AG09309 (cell line): ENCODE measurements at regions not wholly inside any gene's neighbourhood (a gene's known extent, or its start where the extent isn't known, plus 50 kb on each side); places are given as distances from the start of the nearest gene placed in this dataset.
"Not testable (repeated sequence)": the region's sequence is repeated elsewhere in the genome, so short reads cannot be mapped to it uniquely, and the experiment has no call there.

Experiments
- DNase-seq: peaks from one replicate; pipeline ENCODE4 v3.0.0-alpha.2; 2010; ENCODE audit warnings: low read depth
- H3K4me3 ChIP-seq: 2 replicates; pipeline ENCODE4 v1.5.1; 2011; ENCODE audit warnings: mild to moderate bottlenecking, low read depth, low read length, moderate library complexity; ENCODE audit not compliant: control insufficient read depth
- TF ChIP-seq, protein P1 (sequence below): IDR thresholded peaks from 2 replicates; pipeline ENCODE4 v1.5.1; 2011; ENCODE audit warnings: mild to moderate bottlenecking, low read depth, low read length, inconsistent platforms; ENCODE audit not compliant: insufficient read depth, control insufficient read depth; ENCODE audit errors: missing control alignments

DNA sequence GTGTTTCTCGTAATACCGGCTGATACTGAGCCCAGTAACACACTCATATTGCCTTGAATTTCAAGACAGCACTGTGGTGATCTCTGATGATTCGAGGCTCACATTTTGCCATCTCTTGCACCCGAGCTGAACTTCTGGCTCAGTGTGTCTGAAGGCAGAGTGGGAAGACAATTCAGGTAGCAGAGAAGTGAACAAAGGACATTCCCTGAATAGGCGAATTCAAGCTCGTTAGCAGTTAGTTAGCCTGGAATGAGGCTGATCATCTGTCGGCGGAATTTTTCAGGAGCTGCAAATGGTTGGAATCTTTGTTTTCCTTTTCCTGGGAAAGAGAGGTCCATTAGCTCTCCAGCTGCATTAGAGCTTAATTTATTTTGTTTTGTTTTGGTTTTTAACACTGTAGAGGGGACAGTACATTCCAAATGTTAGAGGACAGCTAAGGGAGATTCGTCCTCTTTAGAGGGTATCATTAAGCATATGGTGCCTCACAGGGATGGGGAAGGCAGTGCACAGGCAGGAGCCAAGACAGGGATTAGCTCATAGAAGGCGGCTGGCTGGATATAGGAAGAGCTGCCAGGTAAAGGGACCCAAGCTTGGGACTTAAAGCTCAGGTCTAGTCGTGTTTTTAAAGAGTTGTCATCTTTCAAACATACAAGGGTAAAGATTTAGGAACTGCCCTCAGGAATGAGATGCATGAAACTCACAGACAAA lies 119.7 kb upstream of the DLG1 start:
- H3K4me3 ChIP-seq, result no peak overlapping the region
- DNase-seq, result no peak
- TF ChIP-seq, protein P1, sequence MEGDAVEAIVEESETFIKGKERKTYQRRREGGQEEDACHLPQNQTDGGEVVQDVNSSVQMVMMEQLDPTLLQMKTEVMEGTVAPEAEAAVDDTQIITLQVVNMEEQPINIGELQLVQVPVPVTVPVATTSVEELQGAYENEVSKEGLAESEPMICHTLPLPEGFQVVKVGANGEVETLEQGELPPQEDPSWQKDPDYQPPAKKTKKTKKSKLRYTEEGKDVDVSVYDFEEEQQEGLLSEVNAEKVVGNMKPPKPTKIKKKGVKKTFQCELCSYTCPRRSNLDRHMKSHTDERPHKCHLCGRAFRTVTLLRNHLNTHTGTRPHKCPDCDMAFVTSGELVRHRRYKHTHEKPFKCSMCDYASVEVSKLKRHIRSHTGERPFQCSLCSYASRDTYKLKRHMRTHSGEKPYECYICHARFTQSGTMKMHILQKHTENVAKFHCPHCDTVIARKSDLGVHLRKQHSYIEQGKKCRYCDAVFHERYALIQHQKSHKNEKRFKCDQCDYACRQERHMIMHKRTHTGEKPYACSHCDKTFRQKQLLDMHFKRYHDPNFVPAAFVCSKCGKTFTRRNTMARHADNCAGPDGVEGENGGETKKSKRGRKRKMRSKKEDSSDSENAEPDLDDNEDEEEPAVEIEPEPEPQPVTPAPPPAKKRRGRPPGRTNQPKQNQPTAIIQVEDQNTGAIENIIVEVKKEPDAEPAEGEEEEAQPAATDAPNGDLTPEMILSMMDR, result no peak

DNA sequence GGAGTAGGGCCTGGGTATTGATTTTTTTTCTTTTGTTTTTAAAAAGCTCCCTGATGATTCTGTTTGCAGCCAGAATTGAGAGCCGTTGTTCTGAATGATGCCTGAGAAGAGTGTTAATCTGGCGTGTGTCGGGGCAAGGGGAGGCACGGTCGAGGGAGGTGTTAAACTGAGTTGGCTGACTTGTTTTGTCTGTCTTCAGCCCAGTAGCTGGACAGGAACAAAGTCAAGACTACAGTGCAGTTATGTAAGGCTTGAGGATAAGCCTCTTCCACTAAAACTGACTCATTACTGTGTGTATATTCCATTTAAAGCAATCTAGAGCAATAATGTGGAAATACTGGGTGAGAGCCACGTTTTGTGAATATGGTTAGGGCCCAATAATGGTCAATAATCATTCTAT lies 119.0 kb upstream of the DLG1 start:
- TF ChIP-seq, protein P1, result no peak
- H3K4me3 ChIP-seq, result no peak overlapping the region
- DNase-seq, result peak; percentile 34

DNA sequence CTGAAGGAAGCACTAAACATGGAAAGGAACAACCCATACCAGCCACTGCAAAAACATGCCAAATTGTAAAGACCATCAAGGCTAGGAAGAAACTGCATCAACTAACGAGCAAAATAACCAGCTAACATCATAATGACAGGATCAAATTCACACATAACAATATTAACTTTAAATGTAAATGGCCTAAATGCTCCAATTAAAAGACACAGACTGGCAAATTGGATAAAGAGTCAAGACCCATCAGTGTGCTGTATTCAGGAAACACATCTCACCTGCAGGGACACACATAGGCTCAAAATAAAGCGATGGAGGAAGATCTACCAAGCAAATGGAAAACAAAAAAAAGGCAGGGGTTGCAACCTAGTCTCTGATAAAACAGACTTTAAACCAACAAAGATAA lies 113.5 kb upstream of the DLG1 start:
- H3K4me3 ChIP-seq, DNase-seq: not testable (repeated sequence)

DNA sequence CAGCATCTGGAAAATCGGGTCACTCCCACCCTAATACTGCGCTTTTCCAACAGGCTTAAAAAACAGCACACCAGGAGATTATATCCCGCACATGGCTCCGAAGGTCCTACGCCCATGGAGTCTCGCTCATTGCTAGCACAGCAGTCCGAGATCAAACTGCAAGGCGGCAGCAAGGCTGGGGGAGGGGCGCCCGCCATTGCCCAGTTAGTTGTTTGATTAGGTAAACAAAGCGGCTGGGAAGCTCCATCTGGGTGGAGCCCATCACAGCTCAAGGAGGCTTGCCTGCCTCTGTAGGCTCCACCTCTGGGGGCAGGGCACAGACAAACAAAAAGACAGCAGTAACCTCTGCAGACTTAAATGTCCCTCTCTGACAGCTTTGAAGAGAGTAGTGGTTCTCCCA lies 111.8 kb upstream of the DLG1 start:
- DNase-seq, H3K4me3 ChIP-seq: not testable (repeated sequence)

DNA sequence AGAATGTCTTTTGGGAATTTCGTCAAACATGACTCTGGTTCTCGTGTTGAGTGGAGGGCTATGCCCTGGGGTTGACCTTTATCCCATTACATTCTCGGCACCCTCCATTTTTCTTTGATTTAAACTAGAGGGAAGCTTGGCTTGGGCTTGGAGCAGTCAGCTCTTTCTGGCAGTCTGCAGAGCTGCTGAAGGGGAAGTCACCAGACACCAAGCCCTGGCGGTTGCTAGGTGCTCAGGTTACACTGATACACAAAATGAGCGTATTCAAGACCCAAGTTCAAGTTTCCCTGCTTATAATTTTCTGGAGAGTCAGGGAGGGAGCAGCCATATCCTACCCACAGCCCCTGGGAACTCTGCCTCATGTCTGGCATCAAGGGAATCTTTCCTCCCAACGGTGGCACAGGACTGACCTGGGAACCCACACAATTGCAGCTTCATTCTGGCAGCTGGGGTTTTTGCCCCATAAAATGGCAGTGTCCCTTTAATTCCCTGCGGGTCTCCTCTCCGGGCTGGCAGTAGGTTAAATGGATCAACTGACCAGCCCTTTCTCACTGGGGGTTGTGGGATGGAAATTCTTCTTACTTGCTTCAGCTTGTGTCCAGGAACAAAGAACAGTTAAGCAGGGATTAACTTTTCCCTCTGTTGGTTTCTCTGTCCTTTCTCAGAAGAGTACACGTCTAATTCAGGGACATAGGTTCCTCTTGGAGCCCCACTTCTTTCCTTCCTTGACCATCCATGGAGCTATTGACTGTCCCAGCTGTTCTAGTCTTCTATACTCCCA lies 110.0 kb upstream of the DLG1 start:
- TF ChIP-seq, protein P1, result no peak
- DNase-seq, result no peak
- H3K4me3 ChIP-seq, result no peak overlapping the region

DNA sequence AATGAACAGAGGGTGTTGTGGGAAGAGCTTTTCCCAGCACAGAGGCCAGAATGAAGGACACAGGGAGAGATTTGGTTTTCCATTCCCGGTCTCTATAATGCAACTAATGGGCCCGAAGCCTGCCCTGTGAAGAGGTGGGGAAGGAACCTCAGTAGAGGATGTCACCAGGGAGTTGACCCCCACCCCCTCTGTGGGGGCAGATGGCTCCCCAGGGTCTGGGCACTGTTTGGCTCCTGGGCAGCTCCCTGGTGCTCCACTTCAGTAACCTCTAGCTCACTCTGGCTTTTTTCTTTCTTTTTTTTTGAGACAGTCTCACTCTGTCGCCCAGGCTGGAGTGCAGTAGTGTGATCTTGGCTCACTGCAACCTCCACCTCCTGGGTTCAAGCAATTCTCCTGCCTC lies 109.1 kb upstream of the DLG1 start:
- DNase-seq, result no peak
- TF ChIP-seq, protein P1, result no peak
- H3K4me3 ChIP-seq, result no peak overlapping the region

DNA sequence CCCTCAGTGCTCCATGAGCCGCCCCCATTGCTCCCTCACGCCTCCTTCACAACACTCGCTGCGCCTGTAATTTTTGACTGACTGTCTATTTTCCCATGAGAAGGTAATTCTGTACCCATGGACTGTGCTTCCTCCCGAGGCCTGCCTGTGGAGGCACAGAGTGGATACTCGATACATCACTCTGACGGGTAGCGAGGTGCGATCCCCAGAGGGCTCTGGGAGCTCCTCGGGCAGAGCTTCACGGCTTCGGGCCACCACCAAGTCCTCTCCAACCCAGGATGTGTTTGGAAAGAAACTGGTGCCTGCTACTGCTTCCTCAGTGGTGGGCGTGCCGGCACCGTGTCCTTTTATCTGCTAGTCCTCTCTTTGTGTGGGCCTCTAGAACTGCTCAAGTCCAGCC lies 108.6 kb upstream of the DLG1 start:
- TF ChIP-seq, protein P1, result no peak
- no peak overlapping the region for H3K4me3 ChIP-seq
- DNase-seq, result no peak
